ENCODE measurements at regions not wholly inside any gene's neighbourhood (a gene's known extent, or its start where the extent isn't known, plus 50 kb on each side); places are given as distances from the start of the nearest gene placed in this dataset.

DNA sequence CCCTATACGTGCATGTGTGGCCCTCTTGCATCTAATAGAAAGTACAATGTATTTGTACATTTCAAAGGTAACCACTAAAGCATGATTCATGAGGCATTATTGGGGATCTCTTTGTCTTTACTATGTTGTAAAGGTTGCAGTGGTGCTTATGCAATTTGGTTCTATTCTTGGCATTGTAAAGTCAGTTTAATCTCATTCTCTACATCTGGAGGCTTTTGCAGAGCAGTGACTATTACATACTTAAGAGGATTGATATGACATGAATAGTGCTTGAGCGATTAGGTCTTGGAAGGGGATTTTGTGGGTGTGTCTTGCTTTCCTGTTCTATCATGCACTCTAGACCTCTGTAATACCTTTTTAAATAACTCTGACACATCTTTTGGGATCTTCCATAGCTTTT, 610.0 kb downstream of the EFNB2 start:
- no peak for DNase-seq (ENCODE audit: low read depth)

DNA sequence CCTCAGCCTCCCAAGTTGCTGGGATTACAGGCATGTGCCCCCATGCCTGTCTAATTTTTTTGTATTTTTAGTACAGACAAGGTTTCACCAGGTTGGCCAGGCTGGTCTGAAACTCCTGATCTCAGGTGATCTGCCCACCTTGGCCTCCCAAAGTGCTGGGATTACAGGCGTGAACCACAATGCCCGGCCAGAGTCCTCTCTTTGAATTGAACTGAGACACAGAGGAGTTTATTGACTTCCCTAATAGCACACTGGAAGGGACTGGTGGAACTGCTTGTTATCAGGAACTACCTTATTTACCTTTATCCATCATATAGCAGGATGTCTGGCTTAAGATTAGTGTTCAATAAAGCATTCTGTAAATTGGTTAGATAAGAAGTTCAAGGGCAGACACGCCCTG, 613.8 kb downstream of the EFNB2 start:
- DNase-seq (ENCODE audit: low read depth) = no peak

DNA sequence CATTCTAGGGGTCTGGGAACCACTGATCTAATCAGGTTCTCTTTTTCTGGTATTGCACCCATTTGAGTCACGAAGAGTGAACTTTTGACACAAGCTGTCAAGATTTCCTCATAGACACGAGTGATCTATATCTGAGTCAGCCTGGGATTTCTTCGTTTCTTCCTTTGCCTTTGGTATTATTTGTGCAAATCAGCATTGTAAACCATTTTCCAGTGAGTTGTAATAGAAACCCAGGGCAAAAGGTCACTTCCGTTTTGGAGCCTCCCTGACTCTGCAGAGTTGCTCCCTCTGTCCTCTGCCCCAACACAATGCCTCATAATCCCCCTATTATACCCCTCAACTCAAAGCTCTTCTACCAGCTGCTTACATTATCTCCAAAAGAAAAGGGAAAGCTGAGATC, 615.1 kb downstream of the EFNB2 start:
- no peak for DNase-seq (ENCODE audit: low read depth)

DNA sequence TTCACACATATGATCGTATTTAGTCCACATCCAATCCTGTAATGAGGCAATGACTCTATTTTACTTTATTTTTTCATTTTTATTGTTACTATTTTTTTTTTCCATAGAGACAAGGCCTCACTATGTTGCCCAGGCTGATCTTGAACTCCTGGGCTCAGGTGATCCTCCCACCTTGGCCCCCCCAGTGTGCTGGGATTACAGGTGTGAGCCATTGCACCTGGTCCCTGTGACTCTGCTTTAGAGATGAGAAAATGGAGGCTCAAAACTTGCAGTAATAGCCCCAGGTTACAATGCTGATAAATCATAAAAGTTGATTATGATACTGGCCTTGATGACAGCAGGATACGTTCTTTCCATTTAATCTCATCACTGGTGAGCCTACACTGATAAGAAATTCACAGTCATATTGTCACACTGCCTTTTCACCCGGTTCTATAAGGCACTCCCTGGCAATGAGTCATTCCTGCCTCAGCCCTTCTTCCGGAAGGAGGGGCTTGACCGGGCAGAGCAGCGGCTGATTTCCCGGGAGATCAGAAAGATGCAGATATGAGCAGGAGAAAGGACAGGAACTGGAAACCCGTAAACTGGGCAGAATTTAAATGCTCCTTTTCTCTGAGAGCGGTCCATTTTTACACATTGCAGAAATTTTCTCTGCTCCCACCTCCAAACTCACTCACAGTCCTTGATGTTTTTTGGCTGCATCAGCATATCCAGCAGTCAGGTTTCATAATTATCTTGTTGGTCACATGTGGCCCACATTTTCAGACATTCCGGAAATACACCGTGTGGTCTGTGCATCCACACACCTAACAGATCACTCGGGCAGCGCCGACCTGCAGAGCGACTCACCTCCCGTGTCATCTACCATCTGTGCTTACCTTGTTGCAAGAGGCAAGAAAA, 616.4 kb downstream of the EFNB2 start:
- no peak for DNase-seq (ENCODE audit: low read depth)

DNA sequence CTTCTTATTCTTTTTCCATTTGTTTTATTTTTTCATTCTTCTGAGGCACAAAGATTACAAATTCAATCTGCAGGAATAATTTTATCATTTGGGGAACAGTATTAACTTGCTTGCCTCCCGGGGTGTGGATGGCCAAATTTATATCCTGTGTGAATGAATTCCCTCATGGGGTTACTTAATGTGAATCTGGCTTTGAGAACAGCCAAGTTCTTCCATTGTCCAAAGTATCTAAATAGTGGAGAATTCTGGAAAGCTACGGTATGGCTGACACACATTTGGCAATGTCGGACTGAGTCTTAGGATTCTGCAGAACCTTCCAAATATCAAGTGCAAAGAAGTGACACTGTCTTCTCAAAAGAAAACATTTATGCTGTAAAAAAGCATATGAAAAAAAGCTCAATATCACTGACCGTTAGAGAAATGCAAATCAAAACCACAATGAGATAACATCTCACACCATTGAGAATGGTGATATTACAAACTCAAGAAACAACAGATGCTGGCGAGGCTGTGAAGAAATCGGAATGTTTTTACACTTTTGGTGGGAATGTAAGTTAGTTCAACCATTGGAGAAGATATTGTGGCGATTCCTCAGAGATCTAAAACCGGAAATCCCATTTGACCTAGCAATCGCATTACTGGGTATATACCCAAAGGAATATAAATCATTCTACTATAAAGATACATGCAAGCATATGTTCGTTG, 620.2 kb downstream of the EFNB2 start:
- DNase-seq (ENCODE audit: low read depth) = no peak

DNA sequence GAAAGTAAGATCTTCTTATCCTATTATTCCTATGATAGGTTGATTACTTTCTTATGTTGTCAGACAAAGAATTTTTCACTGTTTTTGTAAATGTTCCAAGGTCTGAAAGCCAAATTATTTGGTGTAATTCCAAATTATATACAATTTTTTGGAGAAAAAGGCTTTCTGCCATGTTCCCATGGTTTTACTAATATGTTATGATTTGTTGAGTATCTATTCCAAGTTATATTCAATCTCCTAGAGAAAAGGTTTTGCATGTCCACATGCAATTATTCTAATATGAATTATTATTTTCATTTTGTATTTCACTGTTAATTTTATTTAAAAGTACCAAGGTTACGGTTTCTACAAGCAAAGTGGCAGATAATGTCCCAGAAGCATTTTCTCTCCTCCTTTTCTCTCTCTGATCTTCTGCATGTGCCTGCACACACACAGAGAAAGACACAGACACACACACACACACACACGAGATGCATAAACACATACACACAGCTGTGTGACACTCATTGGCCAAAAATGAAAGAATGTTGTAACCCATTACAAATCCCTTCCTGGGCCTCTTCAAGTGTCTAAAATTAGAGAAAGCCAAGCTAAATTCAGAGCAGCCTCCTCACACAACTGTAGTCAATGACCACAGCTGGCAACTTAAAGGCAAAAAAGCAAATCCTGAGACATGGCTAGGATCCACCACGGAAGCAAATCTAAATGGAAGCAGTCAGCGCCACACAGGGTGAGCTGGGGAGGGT, 621.0 kb downstream of the EFNB2 start:
- no peak for DNase-seq (ENCODE audit: low read depth)

DNA sequence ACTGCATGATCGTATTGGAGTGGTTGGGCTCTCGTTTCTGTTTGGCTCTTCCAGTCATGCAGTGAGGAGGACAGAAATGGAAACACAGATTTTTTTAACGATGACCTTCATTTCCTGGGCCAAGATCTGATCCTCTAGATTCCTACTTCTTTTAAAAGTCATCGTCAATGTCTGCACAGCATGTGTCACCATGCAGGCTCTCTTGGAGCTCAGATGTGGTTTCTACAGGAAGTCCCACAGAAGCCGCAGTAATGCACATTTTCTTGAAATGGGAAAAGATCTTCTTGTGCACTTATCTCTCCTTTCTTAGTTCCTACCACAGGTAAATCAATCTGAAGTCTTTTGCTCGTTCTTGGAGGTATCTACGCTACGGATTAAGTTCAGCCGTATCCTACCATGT, 626.9 kb downstream of the EFNB2 start:
- DNase-seq (ENCODE audit: low read depth) = no peak

DNA sequence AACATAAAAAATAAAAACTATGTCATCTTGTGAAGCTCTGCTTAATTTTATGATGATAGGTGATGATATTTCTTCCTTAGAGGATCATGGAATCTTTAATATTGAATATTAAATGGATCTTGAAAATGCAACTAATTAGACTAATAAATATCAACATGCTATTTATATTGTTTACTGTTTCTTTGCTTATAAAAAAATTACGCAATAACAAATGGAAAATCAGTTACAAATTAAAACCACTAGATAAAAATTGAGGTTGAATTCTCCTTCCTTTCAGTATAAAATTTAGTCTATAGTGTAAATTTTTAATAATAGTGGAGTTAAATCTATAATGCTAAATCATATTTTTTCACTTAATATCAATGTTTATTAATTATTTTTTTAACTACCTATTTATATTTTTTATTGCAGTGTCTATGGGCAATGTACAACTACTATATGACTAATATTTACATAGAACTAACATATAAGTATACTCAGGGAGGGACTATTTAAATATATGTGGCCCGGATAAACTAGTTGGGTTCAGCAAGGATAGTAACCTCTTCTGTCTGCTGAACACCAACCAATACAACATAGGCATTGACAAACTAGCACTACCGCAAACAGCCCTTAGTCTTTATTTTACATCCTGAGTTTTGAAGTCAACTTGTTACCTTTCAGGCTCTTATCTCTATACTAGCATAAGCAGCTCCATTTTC, 628.0 kb downstream of the EFNB2 start:
- DNase-seq (ENCODE audit: low read depth) = no peak

DNA sequence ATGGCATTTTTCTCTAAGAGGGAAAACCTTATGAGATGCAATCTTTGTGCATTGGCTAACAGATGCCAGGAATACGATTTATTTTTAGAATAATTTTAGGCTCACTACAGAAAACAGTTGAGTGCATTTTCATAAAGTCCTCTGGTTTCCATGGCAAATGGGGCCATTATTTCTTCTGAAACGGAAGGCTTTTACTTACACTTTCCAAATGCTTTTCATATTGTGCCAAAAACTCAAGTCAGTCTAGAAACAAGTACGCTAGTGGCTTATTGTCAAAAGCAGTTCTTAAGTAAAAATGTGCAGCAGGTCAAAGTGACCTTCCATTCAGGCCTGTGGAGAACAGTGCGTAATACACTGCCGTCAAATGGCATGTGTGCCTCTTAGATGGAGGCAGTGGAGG, 628.7 kb downstream of the EFNB2 start:
- DNase-seq (ENCODE audit: low read depth) = no peak

DNA sequence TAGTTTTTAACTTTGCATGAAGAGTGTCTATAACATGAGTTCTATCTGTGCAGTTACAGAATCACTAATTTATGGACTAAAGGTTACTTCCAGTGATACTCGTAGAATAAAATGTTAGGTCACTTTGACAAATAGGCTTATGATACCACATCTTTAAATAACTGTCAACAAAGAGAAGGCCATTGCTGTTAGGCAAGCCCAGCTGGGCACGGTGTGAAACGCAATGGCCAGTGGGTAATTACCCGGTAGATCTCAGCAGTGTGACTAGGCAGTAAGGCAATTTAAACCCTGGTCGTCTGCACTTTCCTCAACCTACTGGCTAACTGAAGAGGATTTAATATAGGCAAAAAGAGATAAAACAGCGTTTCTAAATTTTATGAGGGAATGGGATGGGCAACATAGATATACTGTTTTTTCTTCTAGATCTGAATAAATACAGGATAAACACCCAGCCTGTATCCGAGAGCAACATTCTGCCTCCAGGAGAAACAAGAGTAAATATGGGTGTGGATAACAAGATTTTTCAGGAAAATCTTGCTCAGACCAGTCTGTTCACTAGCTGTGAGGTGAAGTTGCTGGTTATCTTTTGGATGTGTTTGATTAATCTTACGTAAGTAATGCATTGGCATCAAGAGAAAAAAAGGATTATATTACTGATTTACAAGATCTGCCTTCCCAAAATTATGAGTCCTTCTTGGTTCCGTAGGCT, 631.3 kb downstream of the EFNB2 start:
- no peak for DNase-seq (ENCODE audit: low read depth)

DNA sequence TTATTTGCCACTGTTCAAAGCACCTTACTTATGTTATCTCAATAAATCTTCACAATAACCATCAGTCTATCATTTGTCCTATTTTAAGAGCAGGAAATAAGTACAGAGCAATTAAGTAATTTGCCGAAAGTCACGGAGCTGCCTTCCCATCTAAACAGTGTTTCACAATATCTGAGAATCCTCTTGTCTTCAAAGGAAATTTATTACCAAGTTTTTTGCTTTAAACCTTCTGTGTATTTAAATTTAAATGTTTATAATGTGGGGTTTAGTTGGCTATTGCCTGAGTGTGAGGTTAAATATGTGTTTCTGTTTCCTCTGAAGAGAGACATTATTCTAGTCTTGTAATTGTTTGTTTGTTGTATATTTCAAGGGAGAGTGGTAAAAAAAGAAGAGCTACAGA, 633.1 kb downstream of the EFNB2 start:
- DNase-seq (ENCODE audit: low read depth) = no peak

DNA sequence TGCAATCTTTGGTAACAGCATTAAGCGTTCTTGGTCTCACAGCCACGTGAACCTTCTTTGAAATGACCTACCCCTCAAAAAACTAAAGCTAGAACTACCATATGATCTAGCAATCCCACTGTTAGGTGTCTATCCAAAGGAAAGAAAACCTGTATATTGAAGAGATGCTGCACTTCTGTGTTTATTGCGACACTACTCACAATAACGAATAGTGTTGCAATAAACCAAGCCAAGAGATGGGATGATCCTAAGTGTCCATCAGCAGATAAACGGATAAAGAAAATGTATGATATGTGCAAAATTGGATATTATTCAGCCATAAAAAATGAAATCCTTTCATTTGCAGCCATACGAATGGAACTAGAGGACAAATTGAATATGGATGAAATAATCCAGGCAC, 637.9 kb downstream of the EFNB2 start:
- no peak for DNase-seq (ENCODE audit: low read depth)

DNA sequence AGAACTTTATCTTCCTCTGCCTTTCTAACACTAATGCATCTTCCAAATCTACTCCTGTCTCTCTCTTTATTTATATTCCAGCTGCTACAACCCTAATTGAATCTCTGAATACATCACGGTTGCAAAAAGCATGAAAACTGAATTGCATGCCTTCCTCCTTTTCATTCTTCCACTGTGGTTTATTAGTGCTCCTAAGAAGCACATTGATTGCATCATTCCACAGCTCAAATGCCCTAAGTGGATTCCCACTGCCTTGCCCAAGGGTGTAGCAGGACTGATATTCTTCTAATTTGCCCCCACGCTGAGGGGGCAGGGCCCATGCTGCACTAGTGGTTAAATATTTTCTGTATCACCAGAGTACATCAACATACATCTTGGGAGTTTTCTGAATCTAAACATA, 640.8 kb downstream of the EFNB2 start:
- DNase-seq (ENCODE audit: low read depth) = no peak

DNA sequence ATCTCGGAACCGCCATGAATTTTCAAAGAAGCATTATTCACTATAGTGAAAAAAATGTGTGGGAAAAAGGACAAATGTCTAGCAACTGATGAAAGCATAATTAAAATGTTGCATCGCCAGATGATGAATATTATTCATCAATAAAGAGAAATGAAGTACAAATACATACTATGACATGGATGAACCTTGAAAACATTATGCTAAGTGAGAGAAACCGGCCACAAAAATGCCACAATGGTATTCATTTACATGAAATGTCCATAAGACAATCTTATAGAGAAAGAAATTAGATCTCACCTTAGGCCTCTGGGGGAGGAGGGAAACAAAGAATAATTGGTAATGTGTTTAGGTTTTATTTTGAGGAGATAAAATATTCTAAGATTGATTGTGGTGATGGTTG, 645.0 kb downstream of the EFNB2 start:
- no peak for DNase-seq (ENCODE audit: low read depth)

DNA sequence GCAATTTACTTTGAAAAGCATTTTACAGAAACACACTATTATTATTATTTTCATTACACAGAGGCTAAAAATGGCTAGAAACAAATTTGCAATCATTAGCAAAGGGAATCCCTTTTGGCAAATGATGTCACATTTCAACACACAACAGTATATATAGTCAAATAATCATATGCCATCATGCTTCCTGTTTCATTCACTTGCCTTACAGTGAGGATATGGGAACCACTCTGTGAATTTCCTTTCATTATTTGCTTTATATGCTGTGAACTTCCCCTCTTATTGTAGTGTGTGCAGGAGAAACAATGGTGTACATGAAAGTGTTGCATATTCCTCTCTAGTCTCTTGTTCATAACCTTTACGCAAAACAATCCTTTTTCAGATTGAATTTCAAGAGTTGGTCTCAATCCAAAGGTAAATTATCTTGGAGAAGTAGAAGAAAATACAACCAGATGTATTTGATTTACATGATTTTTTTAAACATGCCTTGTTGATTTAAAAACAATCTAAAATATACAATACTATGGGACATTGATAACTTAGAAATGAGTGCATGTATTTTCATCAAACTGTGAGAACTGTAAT, 657.3 kb downstream of the EFNB2 start:
- DNase-seq (ENCODE audit: low read depth) = no peak

DNA sequence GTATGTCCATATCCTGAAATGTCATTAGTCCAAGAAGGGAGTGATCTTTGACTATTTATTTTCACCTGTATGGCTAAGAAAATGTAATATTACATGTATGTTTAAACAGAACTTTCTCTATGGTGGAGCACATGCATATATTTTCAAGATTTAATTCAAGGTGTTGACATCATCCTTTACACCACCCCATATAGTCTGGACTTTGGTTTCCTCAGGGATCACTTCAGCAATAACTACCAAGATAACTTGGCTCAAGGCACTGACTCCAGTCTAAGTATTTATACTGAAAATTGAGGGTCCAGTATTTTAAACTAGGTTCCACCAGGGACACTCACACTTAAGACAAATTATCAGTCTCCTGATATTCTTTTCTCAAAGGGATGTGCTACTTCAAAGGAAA, 660.6 kb downstream of the EFNB2 start:
- no peak for DNase-seq (ENCODE audit: low read depth)

DNA sequence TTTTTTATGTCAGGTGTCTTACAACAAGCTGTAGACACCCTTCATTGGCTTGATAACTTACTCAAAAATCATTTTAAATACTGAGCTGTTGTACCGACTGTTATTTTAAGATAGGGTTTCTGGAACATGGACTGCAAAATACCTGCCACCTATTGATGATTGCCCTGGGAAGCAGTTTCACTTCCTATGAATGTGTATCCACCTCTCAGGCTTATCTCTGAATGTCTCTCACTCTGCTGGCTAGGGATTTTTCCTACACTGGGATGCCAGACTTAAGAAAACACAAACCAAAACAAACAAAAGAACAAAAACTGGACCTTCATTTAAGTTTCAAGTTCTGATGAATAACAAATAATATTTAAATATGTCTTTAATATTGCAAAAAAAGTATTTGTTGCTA, 663.7 kb downstream of the EFNB2 start:
- no peak for DNase-seq (ENCODE audit: low read depth)

DNA sequence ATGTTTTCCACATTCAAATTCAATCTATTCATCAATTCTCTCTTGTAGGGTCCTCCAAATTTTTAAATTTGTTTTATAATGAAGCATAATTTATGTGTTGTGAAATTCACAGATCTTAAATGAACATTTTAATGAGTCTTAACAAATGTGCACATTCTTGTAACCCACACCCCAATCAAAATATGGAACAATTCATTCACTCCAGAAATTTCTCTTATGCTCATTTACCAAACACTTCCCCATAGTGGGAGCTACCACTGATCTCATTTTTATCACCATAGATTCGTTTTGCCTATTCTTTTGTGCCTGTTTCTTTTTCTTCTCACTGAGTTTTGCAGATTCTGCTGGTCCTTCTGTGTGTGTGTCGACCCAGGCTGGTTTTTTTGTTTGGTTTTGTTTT, 664.1 kb downstream of the EFNB2 start:
- no peak for DNase-seq (ENCODE audit: low read depth)

DNA sequence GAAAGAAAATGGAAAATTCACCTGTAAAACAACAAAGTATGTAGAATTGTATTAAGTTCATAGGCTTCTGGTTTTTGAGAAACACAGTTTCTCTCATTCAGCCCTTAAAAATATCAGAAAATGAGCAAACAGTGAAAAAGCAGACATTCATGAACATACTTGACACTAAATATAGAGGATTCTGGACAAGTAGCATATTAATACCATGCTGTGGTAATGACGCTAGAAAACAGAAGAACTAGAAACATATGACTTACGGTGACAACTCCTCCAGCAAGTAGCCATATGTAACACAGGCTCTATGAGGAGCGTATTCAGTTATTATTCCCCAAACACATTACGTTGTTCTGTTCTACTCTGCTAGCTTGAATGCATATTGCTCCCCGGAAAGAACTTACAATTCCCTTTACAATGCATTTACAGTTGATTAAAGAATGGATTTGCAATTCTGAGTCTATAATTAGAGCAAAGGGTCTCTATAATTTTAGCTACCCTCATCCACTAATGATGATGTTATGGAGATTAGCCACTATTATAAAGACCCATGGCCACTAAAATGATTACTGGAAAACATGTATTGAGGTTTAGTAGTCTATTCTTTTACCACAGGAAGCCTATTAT, 672.1 kb downstream of the EFNB2 start:
- DNase-seq (ENCODE audit: low read depth) = no peak

DNA sequence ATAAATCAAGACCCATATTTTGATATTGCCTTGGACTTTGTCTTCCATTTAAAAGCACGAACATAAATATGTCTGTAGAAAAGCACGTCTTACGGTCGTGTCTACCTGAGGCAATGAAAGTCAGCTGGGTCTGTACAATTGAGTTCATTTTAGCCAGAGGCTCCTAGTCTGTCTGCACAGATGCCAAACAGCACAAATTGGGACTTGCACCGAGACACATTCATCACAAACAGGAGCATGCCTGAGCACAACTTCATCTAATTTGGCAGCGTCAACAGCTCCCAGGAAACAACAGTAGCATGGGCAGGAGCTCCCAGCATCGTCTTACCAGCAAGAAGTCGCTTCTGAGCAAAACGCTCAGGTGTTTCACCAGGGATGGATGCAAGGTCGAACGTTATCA, 687.0 kb downstream of the EFNB2 start:
- no peak for DNase-seq (ENCODE audit: low read depth)
